ENCODE measurements at regions not wholly inside any gene's neighbourhood (a gene's known extent, or its start where the extent isn't known, plus 50 kb on each side); places are given as distances from the start of the nearest gene placed in this dataset.

GRCh38 chr2:16151281-16151570 lies 210.9 kb downstream of the MYCN start:
- TF ChIP-seq CTCF (IDR thresholded peaks at IDR 0.05) (no peak), POLR2AphosphoS5 (IDR thresholded peaks at IDR 0.05) (no peak), EP300 (IDR thresholded peaks at IDR 0.05) (no peak), POLR2A (IDR thresholded peaks at IDR 0.05) (no peak)
